NCI-H524 (cell line): ENCODE measurements at regions not wholly inside any gene's neighbourhood (a gene's known extent, or its start where the extent isn't known, plus 50 kb on each side); places are given as distances from the start of the nearest gene placed in this dataset.
A peak's percentile ranks its signal among the peaks of the same experiment; 100 is the strongest.

ENCODE experiments used
- DNase-seq, 2 experiments: peaks; one replicate each; lab custom pipeline; 2025; lab: John Stamatoyannopoulos, UW

DNA sequence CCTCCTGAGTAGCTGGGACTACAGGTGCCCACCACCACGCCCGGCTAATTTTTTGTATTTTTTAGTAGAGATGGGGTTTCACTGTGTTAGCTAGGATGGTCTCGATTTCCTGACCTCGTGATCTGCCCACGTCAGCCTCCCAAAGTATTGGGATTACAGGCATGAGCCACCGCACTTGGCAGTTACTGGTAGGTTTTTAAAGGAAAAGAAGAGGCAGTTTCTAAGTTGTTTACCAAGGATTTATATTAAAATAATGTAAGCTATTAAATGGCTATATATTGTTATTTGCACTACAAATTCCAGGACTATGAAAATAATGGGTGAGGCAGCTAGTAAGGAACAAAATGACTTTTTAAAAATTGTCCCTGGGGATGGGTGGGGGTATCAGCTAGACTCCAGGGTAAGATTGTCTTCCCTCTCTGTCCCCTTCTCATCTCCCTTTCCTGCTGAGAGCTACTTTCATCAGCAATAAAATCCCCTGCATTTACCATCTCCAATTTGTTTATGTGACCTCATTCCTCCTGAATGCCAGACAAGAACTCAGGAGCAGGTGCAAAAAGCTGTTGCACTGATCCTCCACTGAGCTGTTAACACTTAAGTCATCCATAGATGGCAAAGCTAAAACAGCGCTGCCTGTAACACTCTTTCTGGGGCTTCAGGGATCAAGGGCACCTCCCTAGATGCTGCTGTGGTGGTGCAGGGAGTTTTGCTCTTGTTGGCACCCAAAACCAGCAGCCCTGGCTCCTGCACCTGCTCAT, 165.2 kb downstream of the ZPLD1 start:
- DNase-seq = no peak

DNA sequence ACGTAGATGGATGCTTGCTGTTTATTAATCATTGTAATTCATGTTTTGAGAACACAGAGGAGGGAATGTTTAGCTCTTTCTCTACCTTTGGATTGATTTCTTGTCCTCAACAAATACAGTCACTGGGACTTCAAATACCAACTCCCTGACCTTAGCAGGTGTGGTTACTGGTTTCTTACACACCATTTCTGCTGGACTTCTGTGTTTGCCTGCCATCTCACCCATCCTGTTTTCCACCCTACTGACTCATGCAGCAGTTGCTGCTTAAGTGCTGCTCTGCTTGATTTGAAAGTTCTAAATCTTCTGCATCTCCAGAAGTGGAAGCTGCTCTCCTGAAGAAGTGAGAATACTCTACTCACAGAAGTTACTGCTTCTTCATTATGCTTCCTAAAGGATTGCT, 170.3 kb downstream of the ZPLD1 start:
- DNase-seq = no peak

DNA sequence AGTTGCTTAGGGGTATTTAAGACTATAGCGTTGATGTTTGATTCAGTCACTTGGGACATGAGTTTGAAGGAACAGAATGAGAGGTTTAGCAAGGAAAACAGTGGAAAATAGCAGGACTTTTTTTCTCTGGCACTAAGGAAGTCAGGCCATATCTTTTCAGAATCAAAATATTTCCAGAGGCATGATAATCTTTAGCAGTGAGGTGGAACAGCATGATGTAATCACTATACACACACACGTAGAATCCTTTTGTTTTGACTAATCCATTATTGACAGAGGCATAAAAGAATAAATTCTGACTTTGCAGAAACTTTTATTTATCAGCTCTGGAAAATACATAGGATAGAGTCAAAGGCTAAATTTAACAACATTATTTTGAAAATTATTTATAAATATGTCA, 174.1 kb downstream of the ZPLD1 start:
- no peak for DNase-seq

DNA sequence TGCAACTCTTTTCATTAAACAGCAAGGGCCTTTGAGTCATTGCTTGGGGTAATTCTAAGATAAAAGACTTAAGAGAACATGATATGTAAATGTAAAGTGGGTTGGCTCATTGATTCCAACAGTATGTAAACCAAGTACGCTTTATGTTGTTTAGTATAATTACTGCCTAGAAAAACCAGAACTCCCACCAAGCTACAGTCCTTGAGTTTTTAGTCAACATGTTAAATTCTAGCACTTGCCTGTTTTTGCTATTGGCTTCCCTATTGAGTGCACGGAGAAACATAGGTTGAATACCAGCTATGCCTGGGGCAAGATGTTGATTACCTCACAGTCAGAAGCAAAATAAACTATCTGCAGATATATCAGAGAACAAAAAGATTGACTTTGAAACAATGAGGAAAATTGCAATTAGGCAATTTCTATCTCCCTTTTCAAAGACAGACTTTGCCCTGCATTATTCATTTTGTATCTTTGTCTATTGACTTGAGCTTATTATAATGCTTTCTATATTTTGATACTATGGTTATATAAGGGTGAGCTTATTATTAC, 179.3 kb downstream of the ZPLD1 start:
- DNase-seq = no peak

DNA sequence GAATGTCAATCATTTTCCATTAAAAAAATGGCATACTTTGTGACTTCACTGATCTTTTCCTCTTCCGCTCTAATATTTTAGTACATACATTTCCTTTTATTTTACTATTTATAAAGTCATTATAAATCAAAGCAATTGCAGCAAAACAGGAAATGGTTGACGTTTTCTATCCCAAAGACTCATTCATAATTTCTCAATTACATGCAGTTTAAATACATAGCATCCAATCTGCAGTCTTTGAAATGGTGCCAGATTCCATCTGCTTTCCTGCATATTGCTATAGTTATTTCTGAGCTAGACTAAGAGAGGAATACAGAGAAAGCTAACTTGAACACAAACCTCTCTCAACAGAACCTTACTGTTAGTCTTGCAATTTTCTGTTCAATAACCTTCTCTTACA, 179.8 kb downstream of the ZPLD1 start:
- no peak for DNase-seq

DNA sequence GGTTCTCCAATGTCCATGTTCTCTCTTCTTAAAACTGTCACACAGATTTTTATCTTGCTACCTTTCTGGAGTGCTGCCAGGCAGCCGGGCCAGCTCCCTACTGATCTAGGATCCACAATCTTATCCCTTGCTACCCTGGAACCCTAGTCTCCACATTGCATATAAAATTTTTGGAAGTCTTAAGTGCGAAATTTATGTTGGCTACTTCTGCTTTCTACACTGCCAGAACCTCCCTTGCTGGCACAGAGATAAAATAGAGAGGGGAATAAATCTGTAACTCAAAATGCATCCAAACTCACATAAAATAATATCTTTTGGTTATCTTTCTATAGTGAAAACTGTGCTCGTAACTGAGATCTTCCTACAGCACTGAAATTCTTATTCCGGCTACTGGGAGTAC, 182.6 kb downstream of the ZPLD1 start:
- DNase-seq = no peak

DNA sequence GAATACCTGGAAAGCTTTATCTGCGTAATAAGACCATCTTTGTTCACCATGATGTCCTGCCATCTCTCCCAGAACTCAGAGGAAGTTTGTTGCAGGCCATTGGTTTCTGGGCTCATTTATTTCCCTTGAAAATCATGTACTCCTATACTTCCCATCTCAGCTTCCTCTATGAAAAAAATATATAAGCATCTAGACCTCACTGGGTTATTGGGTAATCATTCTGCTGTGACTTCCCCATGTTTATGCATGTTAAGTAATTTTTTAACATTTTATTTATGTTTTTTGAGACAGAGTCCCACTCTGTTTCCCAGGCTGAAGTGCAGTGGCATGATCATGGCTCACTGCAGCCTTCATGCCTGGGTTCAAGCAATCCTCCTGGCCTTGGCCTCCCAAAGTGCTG, 184.5 kb downstream of the ZPLD1 start:
- no peak for DNase-seq

DNA sequence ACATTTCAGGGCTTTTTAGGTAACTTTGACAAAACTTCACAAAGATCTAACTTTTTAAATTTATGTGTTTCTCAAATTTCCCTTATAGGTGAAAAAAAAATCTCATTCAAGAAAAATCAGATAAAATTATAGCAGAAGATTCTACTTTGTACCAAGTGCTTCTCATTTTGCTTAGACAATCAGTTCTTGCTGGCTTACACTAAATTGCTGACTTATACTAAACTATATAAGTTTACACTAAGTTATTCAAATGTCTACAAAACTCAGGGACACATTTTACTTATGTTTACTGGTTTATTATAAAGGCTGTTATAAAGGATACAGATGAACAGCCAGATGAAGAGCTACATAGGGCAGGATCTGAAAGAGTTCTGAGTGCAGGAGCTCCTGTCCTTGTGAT, 195.1 kb downstream of the ZPLD1 start:
- no peak for DNase-seq

DNA sequence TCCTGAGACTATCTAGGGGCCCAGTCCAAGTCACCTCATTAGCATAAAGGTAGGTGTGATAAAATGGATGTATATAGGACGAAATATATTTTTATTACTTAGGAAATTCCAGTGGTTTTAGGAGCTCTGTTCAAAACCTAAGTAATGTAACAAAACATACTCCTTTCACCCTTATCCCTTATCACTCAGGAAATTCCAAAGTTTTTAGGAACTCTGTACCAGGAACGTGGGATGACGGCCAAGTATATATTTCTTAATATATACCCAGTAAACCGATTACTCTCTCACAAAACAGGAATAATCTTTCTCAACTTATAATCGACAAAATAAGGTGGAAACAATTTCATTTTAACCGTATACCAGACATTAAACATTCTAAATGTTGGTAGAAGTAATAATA, 195.7 kb downstream of the ZPLD1 start:
- no peak for DNase-seq

DNA sequence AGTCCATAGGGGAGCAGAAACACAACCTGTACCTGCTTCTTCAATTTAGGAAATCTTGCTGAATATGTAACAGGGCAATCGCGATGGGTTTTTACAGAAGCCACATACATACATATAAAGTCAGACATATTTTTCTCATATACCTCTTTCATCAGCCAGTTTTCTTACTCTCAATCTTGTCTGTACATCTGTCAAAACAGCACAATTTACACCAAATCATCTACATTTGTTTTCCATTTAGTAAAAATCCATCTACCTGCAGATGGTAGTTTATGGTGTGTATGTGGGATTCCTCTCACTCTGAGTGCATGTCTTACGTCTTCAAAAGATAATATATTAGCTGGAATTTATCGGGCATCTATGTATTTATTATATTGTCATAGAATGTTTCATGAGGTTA, 208.7 kb downstream of the ZPLD1 start:
- no peak for DNase-seq

DNA sequence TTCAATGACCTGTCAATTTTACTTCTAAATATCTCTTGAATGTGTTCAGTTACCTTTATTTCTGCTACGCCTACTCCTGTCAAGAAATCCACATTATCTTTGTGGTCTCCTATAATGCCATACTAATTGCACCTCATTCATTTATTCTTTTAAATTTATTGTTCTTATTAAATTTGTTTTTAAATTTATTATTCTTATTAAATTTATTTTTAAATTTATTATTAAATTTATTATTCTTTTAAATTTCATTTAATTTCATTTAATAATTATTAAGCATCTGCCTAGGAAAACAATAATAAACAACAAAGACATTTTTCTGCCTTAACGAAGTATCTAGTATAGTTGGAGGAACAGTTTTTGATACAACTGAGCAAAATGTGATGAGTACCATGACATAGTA, 211.7 kb downstream of the ZPLD1 start:
- DNase-seq = no peak

DNA sequence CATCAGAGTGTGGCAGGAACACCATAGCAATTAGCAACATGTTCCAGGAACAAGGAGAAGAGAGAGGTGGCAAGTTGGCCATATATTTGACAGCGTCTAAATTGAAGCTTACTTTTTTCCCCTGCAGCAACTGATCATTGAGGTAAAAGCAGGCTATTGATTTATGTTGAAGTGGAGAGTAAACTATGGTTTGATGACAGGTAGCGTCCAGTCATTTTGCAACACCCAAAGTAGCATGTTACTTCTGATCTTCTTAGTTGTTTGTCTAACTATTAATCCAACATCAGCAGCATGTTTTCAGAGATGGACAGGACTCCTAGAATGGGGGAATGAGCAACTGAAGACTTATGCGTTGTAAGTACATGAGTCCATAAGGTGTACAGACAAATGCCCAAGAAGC, 225.8 kb downstream of the ZPLD1 start:
- no peak for DNase-seq

DNA sequence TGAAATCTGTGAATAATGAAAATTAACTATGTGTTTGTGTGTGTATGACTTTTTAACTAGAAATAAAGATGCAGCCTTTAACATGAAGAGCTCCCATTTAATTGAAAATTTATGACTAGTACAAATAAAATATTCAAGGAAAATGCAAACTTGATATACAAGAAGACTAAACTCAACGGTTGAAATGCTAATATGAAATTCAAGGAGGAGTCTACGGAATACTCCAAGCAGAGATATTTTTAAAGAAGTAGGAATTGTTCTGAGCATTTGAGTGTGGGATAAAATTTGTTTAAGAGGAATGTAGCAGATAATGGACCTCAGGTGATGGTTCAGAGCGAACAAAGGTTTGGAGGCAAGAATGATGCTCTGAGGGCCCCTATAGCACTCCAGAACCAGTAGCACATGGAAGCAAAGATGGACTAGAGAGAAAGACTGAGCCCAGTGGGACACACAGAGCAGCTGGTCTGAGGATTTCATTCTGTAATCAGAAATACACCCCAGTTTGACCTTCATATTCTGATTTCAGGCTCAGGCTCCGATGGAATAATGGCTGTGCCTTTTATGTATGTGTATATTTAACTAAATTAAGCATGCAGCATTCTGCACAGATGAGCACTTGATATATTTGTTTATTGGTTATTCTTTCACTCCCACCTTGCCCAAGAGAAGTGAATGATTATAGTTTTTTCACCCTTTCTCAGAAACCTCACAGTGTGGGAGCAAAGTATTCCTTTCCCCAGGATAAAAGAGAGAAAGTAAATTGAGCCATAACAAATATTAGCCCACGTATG, 227.1 kb downstream of the ZPLD1 start:
- no peak for DNase-seq

DNA sequence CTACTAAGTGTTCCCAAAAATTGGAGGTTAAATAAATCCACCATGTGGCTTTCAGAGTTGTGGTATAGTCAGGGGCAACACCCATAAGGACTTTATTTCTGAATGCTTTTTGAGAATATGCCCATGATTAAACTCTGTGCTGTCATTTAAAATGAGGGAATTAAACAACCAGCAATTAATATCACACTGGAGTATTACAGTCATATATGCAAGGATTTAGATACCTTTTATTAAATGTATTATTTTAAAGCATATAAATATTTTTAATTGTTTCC, 227.6 kb downstream of the ZPLD1 start:
- DNase-seq = no peak

DNA sequence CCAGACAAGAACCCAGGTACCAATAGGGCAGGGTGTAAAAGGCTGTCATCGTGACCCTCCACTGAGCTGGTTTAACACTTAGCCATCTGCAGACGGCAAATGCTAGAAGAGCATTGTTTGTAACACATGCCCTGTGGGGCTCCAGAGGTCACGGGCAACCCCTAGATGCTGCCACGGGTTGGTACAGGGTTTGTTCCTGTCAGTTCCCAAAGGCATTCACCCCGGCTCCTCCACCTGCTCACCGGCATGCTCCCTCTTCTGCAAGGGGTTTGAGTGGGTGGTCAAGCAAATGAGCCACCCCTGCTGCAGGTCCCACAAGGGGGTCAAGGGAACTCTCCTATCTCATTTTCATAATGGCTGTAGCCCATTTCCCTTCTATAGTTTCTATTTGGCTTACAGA, 229.3 kb downstream of the ZPLD1 start:
- no peak for DNase-seq

DNA sequence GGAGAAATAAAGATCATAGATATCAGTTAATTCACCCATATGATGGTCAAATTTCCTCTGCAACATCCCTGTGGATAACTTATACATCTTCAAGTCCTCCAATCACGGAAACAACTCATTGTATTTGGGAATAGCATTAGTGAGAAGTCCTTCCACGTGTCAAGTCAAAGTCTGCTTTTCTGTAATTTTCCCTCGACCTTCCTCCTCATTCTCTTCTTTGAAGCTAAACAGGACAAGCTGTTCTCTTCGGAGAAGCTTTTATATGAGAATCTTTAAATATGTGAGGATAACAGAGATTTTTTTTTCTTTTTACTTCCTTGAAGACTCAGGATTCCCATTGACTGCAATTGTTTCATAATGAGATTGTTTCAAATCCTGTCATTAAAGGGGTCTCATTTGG, 230.4 kb downstream of the ZPLD1 start:
- no peak for DNase-seq

DNA sequence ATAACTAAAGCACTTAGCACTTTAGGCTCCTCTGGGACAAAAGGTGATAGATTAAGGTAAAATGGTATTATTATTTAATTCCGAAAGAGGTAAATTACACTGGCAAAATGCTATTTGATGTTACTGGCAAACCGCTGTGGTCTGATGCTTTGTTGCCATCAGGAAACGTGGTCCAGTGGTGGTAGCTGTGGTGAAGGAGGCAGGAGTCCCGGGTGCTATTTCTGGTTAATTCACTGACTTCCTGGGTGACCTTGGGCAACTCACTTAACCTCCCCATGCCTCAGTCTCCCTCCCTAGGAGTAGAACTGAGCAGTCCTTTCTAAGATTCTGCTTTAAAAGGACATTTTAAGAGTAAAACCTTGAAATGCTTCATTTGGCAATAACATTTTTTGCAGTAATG, 233.4 kb downstream of the ZPLD1 start:
- DNase-seq = no peak

DNA sequence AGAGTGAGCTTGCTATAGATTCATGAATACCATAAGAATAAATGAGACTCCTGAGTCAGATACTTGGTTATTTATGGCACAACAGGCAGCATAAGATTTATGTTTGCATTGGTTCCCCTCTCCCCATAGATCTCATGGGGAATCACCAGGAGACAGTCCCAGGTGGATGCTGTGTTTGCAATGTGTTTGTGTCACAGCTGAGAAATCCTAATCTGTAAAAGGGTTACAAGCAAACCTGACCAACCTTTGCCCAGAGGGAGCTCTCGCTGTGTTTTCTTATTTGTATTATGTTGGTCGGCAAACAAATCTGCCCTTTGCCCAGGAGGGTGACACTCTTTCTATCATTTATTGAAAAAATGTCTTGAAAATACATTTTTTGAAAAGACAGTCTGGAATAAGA, 236.2 kb downstream of the ZPLD1 start:
- no peak for DNase-seq

DNA sequence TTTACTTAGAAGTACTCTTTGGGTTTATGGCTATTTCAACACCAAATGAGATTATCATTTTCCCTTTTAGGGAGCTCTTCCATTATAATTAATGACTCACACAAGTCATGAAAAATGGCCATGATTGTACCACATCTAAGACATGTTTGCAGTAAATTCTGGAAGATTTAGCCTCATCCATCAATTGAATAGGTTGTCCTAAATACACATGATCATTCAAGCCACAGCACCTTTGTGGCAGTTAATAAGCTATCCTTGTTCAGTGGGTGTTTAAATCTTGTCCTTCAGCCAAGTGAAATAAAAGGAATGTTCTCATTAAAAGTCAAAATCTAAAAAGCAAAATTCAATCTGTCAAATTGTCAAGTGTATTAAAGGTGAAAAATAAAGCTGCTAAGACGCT, 237.5 kb downstream of the ZPLD1 start:
- DNase-seq = no peak

DNA sequence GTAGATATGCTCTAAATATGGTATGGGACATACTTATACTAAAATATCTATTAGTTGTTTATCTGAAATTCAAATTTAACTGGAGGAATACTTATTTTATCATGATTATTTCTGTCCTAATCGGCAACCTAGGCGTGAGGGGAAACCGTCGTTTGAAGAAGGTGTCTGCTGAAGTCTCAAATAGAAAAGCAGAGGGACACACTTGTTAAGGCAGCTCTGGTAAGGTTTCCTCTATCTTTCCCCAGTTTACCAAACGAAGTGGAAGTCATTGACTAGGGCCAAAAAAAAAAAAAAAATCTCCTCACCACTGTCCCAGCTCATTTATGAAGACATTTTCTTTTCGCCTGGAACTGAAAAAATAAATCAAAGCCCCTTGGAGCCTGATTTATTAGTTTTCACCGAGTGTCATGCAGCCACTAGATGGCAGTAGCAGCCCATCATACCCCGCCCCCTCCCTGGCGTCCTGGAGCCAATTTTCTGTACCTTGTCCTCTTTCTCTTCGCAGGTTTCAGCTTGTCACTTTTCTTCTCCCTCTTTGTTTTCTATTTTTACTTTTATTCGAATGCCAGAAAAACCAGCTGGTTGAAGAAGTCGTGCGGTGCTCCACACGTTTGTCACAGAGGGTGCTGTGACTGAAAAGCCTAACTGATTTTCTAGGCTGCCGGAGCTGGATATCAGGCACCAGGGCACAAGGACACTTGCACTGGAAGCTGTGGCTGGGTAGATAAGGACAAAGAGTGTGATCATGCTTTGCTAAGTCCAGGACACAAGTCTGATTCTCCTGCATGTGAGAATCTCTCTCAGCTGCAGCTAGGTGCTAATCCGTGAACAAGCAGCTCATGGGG, 238.7 kb downstream of the ZPLD1 start:
- peak; percentile 59 to 79 for DNase-seq

DNA sequence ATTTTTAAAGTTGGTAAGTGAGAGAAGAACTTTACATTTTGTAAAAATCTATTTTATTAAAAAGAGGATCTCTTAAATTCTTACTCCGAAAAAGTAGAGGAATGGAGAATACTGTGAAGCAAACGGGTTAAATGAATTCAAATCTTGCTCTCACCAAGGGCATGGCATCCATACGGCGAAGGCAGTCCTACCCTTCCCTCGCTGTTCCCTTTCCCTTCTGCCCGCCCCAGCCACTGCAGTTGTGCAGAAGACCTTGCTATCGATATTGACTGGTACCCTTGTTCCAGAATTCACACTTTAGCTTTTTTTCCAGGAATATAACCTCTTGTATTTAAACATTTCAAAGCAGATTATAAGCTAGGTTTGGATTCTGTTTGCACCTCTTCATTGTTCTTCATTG, 239.5 kb downstream of the ZPLD1 start:
- DNase-seq = no peak

DNA sequence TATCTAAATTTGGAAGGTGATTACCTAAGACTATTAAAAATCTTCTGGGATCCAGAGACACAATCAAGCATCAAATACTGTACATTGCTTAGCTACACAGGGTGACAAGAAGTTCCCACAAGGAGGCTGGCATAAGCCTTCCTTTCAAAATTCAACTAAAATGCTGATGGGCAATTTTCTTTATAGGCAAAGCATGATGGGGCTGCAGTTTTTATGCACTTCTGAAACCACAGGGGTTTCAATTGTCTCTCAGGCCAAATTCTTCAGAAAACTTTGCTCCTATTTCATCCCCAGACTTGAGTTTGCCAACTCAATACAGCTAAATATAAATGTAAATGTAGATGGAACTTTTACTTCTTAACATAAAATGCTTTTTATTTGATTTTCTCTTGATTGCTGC, 241.6 kb downstream of the ZPLD1 start:
- no peak for DNase-seq

DNA sequence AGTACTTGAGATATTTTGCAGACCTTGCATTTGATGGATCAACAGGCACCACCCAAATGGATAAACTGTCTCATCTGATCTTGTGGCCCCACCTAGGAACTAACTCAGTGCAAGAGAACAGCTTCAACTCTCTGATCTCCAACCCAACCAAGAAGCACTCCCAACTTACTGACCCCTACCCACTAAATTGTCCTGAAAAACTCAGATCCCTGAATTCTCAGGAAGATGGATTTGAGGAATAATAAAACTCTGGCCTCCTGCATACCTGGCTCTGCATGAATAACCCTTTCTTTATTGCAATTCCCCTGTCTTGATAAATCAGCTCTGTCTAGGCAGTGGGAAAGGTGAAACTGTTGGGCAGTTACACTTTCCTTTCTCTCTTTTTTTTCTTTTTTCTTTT, 247.9 kb downstream of the ZPLD1 start:
- no peak for DNase-seq
